Ramos (cell line): ENCODE measurements at regions not wholly inside any gene's neighbourhood (a gene's known extent, or its start where the extent isn't known, plus 50 kb on each side); places are given as distances from the start of the nearest gene placed in this dataset.
"Not testable (repeated sequence)": the region's sequence is repeated elsewhere in the genome, so short reads cannot be mapped to it uniquely, and the experiment has no call there.

Experiments used
- in situ Hi-C: fragments of 300-500 bp; cut with MboI; formaldehyde crosslinking; loops from one replicate; pipeline ENCODE4 v1.14.3; 2022; ENCODE audit warnings: low sequenced_read_pairs; ENCODE audit not compliant: unreplicated experiment

- in situ Hi-C loops, result no loop called here
These were observed 161.9 kb upstream of the ATP11B start for GRCh38 chr3:182631183-182632076.

DNA sequence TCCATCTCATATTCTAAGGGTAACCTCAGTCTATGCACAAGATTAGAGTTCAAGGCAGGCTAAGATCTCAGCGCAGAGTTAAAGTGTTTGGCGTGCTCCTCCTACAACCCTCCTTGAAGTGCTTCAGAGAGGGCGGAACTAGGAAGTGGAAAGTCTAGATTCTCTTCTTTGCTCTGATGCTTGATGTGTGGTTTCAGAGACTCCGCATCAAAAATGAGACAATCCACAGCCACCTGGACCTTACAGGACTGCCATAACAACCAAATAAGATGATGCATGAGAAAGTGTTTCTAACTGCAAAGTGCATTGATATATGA, 161.3 kb upstream of the ATP11B start:
- in situ Hi-C loops, result no loop called here

GRCh38 chr3:182633186-182633585, 160.1 kb upstream of the ATP11B start:
- in situ Hi-C loops, result no loop called here

GRCh38 chr3:182636646-182637045, 156.7 kb upstream of the ATP11B start:
- in situ Hi-C loops, result no loop called here

DNA sequence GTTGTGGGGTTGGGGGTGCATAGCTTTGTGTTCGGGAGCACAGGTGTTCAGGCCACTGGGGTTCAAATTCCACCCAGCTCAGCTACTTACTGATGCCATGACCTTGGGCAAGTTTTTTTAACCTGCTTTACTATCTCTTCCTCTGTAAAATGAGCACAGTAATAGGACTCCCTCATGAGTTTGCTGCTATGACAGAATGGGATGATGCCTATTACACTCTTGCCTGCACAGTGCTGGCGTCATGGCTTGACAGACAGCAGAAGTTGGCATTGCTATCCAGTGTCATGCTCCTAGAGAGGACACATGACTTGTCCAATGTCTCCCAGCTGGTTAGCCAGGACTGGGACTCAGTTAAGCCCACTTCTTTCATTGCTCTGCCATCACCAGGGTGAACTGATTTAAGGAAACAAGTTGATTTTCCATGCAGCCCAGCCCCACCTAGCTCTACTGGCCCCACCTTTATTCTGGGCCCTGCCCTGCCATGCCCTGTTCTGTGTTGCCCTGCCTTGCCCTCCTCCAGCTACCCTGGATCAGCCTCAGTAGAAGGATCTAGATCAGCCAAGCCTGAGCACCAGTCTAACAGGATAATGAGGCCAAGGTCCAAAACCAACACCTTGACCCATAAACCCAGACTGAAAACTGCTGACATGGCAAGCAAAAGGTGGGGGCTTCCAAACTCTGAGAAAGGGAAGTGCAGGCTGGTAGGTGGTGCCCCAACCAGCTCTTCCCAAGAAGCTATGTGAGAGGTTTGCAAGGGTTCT, 155.8 kb upstream of the ATP11B start:
- in situ Hi-C loops, result no loop called here

GRCh38 chr3:182644013-182644412, 149.3 kb upstream of the ATP11B start:
- in situ Hi-C loops, result no loop called here

DNA sequence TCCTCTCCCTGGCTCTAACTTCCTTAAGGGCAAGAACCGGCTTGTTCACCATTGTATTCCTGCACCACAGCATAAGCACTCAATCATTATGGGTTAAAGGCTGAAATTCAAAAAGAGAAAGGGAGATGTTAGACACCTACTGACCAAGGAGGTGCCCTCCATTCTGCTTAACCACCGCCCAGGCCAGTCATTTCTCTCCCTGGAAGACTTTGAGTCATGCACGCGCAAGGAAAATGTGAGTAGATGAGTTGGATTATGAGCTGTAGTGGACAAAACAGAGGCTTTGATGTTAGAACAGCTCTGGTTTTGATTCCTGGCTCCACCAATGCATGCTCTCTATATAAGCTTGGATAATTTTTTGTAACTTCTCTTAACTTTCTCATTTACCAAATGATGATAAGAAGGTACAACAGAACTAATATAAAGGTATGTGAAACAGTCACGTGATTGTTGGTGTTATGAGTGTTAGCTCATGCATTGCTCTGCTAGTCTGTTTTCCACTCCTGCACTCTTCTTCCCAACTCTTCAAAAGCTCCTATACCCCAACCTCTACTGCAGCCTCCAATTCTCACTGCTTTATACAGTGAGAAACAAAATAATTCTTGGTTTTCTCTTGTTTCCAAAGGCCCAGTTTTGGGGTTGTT, 148.4 kb upstream of the ATP11B start:
- in situ Hi-C loops, result no loop called here

GRCh38 chr3:182650568-182651128, 142.7 kb upstream of the ATP11B start:
- in situ Hi-C loops, result no loop called here

GRCh38 chr3:182651461-182651860, 141.8 kb upstream of the ATP11B start:
- in situ Hi-C loops, result no loop called here

DNA sequence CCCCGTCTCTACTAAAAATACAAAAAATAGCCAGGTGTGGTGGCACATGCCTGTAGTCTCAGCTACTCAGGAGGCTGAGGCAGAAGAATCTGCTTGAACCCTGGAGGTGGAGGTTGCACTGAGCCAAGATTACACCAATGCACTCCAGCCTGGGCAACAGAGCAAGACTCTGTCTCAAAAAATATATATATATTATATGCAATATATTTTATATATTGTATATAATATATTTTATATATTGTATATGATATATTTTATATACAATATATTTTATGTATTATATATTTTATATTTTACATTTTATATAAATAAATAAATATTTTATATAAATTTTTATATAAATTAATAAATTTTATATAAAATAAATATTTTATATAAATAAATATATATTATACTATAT, 140.2 kb upstream of the ATP11B start:
- in situ Hi-C loops, result not testable (repeated sequence)

GRCh38 chr3:182668541-182668940, 124.8 kb upstream of the ATP11B start:
- in situ Hi-C loops, result no loop called here

GRCh38 chr3:182668974-182669373, 124.3 kb upstream of the ATP11B start:
- in situ Hi-C loops, result no loop called here

DNA sequence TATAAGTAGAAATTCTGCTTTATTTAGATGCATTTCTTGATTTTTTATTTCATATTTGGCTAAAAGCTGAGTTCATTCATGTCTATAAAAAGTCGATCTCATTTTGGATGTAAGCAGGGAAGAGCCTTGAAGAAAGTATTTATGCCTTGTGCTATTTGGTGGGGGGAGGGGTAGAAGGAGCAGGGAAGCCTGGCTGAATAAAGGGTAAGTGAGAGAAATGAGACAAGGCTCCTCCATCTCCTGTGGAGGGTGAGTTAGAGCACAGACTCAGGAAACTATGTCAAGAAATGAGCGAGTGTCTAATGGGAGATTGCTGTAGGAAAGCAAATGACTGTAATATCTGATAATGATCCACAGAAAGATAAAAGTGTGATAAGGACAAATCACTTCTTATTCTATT, 121.8 kb upstream of the ATP11B start:
- in situ Hi-C loops, result loop anchor here (10.0 kb wide), 1 partner anchor 967 kb away; no protein-coding TSS in a partner anchor

GRCh38 chr3:182671942-182672341, 121.4 kb upstream of the ATP11B start:
- in situ Hi-C loops, result loop anchor here (10.0 kb wide), 1 partner anchor 967 kb away; no protein-coding TSS in a partner anchor

GRCh38 chr3:182673336-182673735, 120.0 kb upstream of the ATP11B start:
- in situ Hi-C loops, result loop anchor here (10.0 kb wide), 1 partner anchor 969 kb away; no protein-coding TSS in a partner anchor

GRCh38 chr3:182682263-182683241, 110.8 kb upstream of the ATP11B start:
- in situ Hi-C loops, result loop anchor here (25.0 kb wide), 1 partner anchor 1370 kb away; no protein-coding TSS in a partner anchor

GRCh38 chr3:182683453-182683852, 109.9 kb upstream of the ATP11B start:
- in situ Hi-C loops, result loop anchor here (25.0 kb wide), 1 partner anchor 1371 kb away; no protein-coding TSS in a partner anchor

DNA sequence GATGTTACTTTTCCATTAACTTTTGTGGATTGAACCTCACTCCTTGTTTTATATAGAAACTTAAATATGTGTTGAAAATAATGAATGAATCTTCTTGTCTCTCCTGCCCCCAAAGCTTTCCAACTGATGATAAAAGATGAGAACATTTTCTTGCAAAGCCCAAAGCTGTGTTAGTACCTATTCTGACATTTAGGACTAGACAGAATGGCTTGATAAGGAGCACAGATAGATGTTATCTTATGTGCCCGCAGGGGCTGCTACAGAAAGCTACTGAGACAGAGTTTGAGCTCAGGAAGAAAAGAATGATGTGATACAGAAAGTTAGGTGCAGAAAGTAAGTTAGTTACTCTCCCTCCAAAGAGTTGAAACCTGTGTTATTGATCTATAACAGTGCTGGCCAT, 109.4 kb upstream of the ATP11B start:
- in situ Hi-C loops, result loop anchor here (25.0 kb wide), 1 partner anchor 1372 kb away; no protein-coding TSS in a partner anchor
